ENCODE measurements at regions not wholly inside any gene's neighbourhood (a gene's known extent, or its start where the extent isn't known, plus 50 kb on each side); places are given as distances from the start of the nearest gene placed in this dataset.

DNA sequence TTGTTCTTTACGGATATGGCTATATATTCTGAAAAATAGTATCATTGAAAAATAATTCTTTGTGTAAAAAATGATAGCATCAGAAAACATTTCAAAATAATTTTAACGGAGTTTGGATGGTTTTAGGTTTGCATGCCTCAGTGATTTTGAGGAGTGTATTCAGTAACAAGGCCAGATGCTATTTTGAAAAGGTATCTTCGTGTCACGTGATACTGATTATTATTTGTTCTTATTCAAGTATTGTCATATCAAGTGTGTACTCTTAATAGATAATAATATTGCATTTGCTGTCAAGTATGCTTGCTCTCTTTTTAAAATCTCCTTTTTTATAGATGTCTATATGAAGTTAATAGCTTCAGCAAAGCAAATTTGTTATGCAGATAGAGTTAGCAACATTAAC lies 313.1 kb upstream of the PTPRD start:
- no peak for TF ChIP-seq EZH2 (IDR thresholded peaks at IDR 0.05; ENCODE audit: borderline replicate concordance, insufficient read depth, low read depth, low read length, poor library complexity, severe bottlenecking)
- TF ChIP-seq, protein P1, sequence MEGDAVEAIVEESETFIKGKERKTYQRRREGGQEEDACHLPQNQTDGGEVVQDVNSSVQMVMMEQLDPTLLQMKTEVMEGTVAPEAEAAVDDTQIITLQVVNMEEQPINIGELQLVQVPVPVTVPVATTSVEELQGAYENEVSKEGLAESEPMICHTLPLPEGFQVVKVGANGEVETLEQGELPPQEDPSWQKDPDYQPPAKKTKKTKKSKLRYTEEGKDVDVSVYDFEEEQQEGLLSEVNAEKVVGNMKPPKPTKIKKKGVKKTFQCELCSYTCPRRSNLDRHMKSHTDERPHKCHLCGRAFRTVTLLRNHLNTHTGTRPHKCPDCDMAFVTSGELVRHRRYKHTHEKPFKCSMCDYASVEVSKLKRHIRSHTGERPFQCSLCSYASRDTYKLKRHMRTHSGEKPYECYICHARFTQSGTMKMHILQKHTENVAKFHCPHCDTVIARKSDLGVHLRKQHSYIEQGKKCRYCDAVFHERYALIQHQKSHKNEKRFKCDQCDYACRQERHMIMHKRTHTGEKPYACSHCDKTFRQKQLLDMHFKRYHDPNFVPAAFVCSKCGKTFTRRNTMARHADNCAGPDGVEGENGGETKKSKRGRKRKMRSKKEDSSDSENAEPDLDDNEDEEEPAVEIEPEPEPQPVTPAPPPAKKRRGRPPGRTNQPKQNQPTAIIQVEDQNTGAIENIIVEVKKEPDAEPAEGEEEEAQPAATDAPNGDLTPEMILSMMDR (IDR thresholded peaks at IDR 0.05), result no peak

Data from B cell (primary cell).